ENCODE measurements at regions not wholly inside any gene's neighbourhood (a gene's known extent, or its start where the extent isn't known, plus 50 kb on each side); places are given as distances from the start of the nearest gene placed in this dataset.

DNA sequence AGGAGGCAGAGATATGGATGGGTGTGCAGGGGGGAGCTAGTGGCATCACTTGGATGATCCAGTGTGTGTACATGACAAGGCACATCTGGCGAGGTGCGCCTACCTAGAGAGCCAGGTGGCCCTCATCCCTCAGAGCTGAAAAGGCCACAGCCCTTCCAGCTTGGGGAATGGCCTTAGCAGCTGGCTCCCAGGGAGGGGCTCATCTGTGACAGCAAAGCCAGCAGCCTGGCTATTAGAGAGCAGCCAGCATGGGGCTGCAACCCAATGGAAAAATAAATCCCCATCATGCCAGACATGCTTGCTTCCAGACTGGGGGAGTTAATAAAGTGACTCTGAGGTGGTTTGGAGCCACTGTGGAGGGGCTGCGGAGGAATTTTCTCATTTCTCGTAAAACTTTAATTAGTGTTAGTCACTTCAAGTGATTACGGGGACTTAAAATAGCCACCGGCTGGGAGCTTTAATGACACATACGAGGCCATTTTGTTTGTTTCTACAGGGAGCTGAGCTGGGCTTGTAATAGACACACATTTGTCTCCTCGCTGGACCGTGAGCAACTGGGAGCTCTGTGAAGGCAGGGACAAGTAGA is 111.2 kb upstream of the ALX4 start:
- Mint-ChIP-seq H3K36me3 (no peaks in the 10 kb centered on the region), H3K27me3 (peaks cover 41% of the 10 kb centered on the region), H3K4me1 (ENCODE audit: unreplicated experiment) (peaks cover 22% of the 10 kb centered on the region), H3K4me3 (no peak overlapping the region), H3K27ac (no peak overlapping the region), H3K9me3 (no peaks in the 10 kb centered on the region)
- no peak for DNase-seq (ENCODE audit: extremely low spot score, unreplicated experiment)
- TF ChIP-seq, protein P1, sequence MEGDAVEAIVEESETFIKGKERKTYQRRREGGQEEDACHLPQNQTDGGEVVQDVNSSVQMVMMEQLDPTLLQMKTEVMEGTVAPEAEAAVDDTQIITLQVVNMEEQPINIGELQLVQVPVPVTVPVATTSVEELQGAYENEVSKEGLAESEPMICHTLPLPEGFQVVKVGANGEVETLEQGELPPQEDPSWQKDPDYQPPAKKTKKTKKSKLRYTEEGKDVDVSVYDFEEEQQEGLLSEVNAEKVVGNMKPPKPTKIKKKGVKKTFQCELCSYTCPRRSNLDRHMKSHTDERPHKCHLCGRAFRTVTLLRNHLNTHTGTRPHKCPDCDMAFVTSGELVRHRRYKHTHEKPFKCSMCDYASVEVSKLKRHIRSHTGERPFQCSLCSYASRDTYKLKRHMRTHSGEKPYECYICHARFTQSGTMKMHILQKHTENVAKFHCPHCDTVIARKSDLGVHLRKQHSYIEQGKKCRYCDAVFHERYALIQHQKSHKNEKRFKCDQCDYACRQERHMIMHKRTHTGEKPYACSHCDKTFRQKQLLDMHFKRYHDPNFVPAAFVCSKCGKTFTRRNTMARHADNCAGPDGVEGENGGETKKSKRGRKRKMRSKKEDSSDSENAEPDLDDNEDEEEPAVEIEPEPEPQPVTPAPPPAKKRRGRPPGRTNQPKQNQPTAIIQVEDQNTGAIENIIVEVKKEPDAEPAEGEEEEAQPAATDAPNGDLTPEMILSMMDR (conservative IDR thresholded peaks at IDR 0.05) = no peak

DNA sequence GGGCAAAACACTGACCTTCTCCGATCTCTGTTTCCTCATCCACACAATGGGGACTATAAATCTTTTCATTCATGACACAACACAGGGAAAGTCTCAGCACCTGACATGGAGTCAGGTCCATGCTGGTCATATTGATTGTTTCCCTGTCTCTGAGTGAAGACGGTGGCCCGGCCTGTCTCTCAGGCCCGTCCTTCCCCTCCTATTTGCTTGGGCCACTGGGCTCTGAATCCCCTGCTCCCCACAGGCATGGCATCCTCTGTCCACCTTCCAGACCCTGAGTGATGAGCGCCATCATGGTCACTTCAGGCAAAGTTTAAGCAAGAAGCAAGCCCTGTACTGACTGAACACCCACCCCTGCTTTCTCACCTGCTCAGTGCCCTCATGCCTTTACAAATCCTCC is 113.3 kb upstream of the ALX4 start:
- TF ChIP-seq, protein P1 (conservative IDR thresholded peaks at IDR 0.05) = no peak
- Mint-ChIP-seq H3K4me3 (no peak overlapping the region), H3K27ac (no peak overlapping the region), H3K36me3 (no peaks in the 10 kb centered on the region), H3K4me1 (ENCODE audit: unreplicated experiment) (peaks cover 25% of the 10 kb centered on the region), H3K27me3 (peaks cover 44% of the 10 kb centered on the region), H3K9me3 (no peaks in the 10 kb centered on the region)
- no peak for DNase-seq (ENCODE audit: extremely low spot score, unreplicated experiment)

DNA sequence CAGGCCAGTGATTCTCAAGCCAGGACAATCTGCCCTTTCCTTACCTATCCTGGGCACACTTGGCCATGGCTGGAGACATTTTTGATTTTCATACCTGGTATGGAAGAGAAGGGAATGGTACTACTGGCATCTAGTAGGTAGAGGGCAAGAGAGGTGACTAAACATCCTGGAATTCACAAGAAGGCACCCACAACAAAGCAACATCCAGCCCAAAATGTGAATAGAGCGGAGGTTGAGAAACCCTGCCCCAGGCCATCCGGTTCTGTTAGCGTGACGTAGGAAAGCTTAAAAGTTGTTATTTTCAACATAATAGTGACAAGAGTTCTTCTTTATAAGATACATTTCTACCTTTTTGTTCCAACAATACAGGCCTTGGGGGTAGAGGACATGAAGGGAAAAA is 114.9 kb upstream of the ALX4 start:
- no peak overlapping the region for H3K4me3 Mint-ChIP-seq
- TF ChIP-seq, protein P1 (conservative IDR thresholded peaks at IDR 0.05) = no peak
- peaks cover 20% of the 10 kb centered on the region for H3K4me1 Mint-ChIP-seq (ENCODE audit: unreplicated experiment)
- DNase-seq (ENCODE audit: extremely low spot score, unreplicated experiment) = no peak
- peaks cover 40% of the 10 kb centered on the region for H3K27me3 Mint-ChIP-seq
- H3K36me3 Mint-ChIP-seq = no peaks in the 10 kb centered on the region
- no peak overlapping the region for H3K27ac Mint-ChIP-seq
- no peaks in the 10 kb centered on the region for H3K9me3 Mint-ChIP-seq

DNA sequence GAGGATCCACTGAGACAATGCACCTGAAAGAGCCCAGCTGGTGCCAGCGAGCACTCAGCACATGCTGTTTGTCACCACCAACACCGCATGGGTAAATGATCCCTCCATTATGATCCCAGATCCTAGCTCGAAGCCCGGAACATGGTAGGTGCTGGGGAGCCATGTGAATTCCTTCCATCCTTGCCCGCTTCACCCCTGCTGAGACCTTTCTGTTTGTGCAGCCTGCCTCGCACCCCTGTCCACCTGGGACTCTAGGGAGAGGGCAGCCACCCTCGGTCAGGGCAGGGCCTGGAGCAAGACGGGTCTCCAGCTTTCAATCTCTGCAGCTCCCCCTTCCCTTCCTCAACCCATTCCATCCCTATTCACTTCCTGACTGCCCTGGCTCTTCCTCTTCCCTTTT is 116.2 kb upstream of the ALX4 start:
- H3K27ac Mint-ChIP-seq = no peak overlapping the region
- peaks cover 42% of the 10 kb centered on the region for H3K27me3 Mint-ChIP-seq

DNA sequence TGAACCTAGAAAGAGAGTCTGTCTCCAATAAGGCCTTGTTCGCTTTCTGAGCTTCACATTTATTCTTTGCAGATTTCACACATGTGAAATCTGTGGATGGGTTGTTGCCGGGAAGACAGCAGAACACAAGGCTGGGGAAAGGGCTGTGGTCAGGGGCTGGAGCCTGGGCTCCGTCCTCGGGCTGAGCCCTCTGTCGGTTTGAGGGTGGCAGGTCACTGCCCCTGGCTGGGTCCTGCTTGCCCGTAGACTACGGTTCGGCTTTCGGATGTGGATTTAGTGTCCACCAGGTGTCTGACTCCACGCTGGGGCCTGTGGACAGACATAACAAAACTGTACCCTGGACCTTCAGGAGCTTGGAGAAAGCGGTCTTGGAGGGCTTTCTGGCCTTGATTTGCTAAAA is 117.0 kb upstream of the ALX4 start:
- H3K27me3 Mint-ChIP-seq = peaks cover 47% of the 10 kb centered on the region
- no peak overlapping the region for H3K4me3 Mint-ChIP-seq
- H3K36me3 Mint-ChIP-seq = no peaks in the 10 kb centered on the region
- no peak overlapping the region for H3K27ac Mint-ChIP-seq
- TF ChIP-seq, protein P1 (conservative IDR thresholded peaks at IDR 0.05) = no peak
- H3K9me3 Mint-ChIP-seq = no peaks in the 10 kb centered on the region
- peaks cover 7% of the 10 kb centered on the region for H3K4me1 Mint-ChIP-seq (ENCODE audit: unreplicated experiment)
- DNase-seq (ENCODE audit: extremely low spot score, unreplicated experiment) = no peak

More for the DNA sequence above, 116.2 kb upstream of the ALX4 start:
- H3K4me3 Mint-ChIP-seq = no peak overlapping the region
- TF ChIP-seq, protein P1 (conservative IDR thresholded peaks at IDR 0.05) = no peak
- no peaks in the 10 kb centered on the region for H3K36me3 Mint-ChIP-seq
- H3K9me3 Mint-ChIP-seq = no peaks in the 10 kb centered on the region
- DNase-seq (ENCODE audit: extremely low spot score, unreplicated experiment) = no peak
- peaks cover 15% of the 10 kb centered on the region for H3K4me1 Mint-ChIP-seq (ENCODE audit: unreplicated experiment)

DNA sequence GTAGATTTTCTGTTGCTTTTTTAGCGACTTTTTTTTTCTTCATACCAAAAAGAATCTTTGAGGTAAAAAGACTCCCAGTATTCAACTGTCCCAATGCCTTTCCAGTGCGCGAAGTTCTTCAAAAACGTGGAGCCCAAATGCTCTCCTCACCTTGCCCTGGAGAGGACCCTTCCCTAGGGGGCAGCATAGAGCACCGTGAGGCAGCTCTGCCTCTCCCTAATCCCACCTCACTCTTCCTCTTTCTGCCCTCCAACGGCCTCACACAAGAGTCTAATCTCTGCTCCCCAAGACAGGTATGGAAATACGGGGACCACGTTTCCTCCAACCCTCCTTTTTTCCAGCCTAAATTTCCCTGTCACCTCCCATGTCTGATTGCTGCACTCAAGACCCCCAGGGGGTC is 117.5 kb upstream of the ALX4 start:
- no peaks in the 10 kb centered on the region for H3K9me3 Mint-ChIP-seq
- TF ChIP-seq, protein P1 (conservative IDR thresholded peaks at IDR 0.05) = peak; percentile 52
- H3K36me3 Mint-ChIP-seq = no peaks in the 10 kb centered on the region
- no peak overlapping the region for H3K27ac Mint-ChIP-seq
- H3K4me3 Mint-ChIP-seq = no peak overlapping the region
- peaks cover 44% of the 10 kb centered on the region for H3K27me3 Mint-ChIP-seq
- H3K4me1 Mint-ChIP-seq (ENCODE audit: unreplicated experiment) = peaks cover 7% of the 10 kb centered on the region
- no peak for DNase-seq (ENCODE audit: extremely low spot score, unreplicated experiment)

All from type B pancreatic cell (in vitro differentiated cells).